Body of pancreas (tissue), 4 donors: ENCODE measurements at regions not wholly inside any gene's neighbourhood (a gene's known extent, or its start where the extent isn't known, plus 50 kb on each side); places are given as distances from the start of the nearest gene placed in this dataset.
"Not testable (repeated sequence)": the region's sequence is repeated elsewhere in the genome, so short reads cannot be mapped to it uniquely, and the experiment has no call there.

ENCODE experiments used
- POLR2A ChIP-seq, 3 donors: fragments of 450-650 bp; IDR thresholded peaks; one replicate each; pipeline ENCODE4 v1.6.1; 2016; ENCODE audit warnings: antibody characterized with exemption in 3 of 3, mild to moderate bottlenecking in 2 of 3
- TF ChIP-seq, protein P1 (sequence below), 7 experiments: fragments of 450-650 bp in 4 of 7; fragments of 200-600 bp in 3 of 7; sonication (generic) in 3 of 7; IDR thresholded peaks; one replicate each; pipeline ENCODE4 v1.5.1; 2016 to 2019; ENCODE audit warnings: antibody characterized with exemption in 7 of 7

DNA sequence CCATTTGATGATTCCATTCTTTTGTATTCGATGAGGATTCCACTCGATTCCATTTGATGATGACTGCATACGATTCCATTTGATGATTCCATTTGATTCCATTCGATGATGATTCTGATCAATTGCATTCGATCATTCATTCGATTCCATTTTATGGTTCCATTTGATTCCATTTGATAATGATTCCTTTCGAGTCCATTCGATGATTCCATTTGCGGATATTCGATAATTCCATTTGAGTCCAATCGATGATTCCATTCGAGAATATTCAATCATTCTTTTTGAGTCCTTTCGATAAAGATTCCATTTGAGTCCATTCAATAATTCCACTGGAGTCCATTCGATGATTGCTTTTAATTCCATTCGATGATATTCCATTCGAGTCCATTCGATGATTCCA lies 239.1 kb downstream of the SHCBP1 start:
- TF ChIP-seq, protein P1, sequence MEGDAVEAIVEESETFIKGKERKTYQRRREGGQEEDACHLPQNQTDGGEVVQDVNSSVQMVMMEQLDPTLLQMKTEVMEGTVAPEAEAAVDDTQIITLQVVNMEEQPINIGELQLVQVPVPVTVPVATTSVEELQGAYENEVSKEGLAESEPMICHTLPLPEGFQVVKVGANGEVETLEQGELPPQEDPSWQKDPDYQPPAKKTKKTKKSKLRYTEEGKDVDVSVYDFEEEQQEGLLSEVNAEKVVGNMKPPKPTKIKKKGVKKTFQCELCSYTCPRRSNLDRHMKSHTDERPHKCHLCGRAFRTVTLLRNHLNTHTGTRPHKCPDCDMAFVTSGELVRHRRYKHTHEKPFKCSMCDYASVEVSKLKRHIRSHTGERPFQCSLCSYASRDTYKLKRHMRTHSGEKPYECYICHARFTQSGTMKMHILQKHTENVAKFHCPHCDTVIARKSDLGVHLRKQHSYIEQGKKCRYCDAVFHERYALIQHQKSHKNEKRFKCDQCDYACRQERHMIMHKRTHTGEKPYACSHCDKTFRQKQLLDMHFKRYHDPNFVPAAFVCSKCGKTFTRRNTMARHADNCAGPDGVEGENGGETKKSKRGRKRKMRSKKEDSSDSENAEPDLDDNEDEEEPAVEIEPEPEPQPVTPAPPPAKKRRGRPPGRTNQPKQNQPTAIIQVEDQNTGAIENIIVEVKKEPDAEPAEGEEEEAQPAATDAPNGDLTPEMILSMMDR (IDR thresholded peaks at IDR 0.05): not testable (repeated sequence)
- TF ChIP-seq POLR2A (IDR thresholded peaks at IDR 0.05): not testable (repeated sequence)
